Glomerular visceral epithelial cell (primary cell): ENCODE measurements at regions not wholly inside any gene's neighbourhood (a gene's known extent, or its start where the extent isn't known, plus 50 kb on each side); places are given as distances from the start of the nearest gene placed in this dataset.
"Not testable (repeated sequence)": the region's sequence is repeated elsewhere in the genome, so short reads cannot be mapped to it uniquely, and the experiment has no call there.

Source experiments
- DNase-seq: peaks from one replicate; pipeline ENCODE4 v3.0.0-alpha.2; 2016; ENCODE audit errors: extremely low spot score

DNA sequence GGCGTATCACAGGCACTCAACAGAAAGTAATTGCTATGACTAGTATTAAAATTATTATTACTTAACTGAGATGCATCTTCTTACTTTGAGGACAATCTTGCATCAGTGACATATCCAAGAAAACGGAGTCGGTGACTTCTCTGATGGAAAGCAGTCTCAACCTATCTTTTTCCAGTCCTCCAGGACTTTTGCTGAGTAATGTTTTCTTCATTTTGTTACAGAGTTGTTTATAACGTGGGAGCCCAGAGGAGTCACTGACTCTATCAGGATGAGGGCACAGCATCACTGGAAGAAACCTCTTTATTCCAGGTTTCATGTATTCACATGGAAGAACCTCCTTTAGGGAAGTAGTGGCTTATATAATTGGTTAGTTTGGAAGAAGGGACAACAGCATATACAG is 51.5 kb upstream of the MELK start:
- DNase-seq = no peak

DNA sequence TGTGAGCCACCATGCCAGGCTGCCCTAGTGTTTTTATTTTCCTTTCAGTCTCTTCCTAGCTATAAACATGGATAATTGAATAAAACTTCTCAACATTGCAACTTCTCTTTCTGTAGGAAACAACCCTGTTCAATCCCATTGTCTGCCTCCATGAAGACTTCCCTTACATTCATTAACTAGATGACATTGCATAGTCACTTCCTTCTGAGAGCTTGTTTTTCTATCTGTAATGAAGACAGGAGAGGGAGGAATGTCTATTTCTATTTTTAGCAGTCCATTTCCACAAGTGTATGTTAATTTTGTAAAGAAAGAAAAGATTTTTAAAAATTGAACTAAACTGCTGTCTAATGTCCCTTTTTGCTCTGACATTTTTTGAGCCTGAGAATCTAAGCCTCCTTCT is 55.6 kb upstream of the MELK start:
- no peak for DNase-seq

DNA sequence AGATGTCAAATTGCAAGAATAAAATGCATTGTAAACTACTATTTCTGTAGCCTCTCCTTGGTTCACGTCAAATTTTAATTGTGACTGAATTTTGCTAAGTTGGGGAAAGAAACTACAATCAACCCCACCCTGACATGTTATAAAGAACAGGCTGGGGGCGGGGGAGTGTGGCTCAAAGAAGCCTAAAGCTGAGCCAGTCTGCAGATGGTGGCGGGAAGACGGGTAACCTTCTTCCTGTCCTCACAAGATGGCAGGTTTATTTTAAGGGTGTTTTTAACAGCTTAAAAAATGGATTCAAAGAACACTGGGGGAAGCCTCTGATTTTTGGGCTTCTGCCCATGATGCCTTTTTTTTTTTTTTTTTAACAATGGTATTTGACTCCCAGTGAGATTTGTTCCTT is 68.5 kb upstream of the MELK start:
- no peak for DNase-seq

DNA sequence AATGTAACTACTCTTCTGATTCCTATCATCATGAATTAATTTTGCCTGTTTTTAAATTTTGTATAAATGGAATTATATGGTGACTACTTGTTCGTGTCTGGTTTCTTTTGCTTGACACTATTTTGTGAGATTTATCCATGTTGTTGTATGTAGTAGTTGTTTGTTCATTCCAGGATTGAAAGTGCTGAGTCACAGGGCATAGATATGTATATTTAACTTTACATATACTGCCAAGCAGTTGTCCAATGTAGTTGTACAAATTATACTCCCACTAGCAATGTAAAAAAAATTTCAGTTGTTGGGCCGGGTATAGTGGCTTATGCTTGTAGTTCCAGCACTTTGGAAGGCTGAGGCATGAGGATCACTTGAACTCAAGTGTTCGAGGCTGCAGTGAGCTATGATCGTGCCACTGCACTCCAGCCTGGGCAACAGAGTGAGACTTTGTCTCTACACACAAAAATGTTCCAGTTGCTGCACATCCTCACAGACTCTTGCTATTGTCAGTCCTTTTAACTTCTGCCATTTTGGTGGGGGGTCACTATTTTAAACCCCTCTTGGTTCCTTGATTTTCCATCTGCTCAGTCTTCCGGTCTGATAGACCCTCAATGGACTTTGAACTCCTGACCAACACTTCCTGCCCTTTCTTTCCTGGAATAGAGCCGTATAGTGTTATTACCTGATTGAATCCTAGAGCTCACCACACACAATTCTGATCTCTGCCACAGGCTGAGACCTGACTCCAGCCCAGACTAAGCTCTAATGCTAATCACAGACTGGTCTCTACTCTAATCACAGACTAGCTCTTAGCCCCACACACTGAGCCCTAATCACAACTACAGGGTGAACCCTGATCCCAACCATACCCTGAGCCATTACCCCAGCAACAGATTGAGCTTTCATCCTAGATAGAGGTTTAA is 69.3 kb upstream of the MELK start:
- DNase-seq = no peak

DNA sequence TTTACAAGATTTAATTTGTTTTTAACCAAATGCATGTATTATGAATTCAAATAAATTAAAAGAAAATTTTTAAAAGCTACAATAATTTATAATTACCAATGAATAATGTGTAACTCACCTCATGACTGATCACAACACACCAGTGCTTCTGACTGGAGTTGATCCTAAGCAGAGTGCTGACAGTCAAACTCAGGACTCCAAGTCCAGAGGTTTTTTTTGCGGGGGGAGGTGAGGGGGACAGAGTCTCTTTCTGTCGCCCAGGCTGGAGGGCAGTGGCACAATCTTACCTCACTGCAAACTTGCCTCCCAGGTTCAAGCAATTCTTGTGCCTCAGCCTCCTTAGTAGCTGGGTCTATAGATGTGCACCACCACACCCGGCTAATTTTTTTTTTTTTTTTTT is 71.0 kb upstream of the MELK start:
- DNase-seq = no peak

DNA sequence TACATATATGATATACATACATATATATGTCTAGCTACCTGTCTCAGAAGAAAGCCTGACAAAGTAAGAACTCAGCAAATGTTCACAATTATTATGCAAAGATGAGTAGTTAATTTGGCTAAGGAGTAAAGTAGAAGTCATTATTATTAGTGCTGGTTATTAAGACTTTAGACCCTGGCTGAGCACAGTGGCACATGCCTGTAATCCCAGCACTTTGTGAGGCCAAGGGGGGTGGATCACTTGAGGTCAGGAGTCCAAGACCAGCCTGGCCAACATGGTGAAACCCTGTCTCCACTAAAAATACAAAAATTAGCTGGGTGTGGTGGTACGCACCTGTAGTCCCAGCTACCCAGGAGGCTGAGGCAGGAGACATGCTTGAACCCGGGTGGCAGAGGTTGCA is 71.8 kb upstream of the MELK start:
- not testable (repeated sequence) for DNase-seq

DNA sequence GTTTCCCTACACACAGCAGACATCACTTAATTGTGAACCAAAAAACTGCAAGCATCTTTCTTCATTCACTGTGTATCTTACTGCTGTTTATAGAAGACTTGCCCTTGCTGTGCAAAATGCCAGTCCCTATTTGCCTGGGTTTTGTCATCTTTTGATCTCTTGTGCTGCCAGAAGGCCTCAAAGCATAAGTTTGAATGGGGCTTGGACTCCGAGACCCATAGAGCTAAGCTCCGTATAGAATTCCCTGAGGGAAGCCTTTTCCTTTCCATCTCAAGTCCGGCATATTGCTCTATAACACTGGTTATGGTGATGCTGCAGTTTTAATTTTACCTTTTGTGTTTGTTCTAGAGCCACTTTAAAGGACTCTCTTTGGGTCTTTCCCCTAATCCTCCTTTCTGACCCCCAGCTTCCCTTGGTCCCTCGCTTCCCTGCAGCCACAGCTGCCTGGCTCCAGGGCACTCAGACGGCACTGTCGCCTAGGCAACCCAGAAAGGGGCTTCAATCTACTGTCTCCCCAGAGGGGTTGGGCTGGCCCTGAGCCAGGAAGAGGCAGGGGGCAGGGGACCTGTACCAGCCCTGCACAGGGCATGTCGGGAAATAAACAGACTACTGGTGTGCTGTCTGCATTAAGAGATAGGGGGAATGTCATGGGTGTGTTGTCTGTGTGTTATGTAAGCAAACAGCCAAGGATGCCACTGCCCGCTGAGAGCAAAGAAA is 73.4 kb upstream of the MELK start:
- no peak for DNase-seq

DNA sequence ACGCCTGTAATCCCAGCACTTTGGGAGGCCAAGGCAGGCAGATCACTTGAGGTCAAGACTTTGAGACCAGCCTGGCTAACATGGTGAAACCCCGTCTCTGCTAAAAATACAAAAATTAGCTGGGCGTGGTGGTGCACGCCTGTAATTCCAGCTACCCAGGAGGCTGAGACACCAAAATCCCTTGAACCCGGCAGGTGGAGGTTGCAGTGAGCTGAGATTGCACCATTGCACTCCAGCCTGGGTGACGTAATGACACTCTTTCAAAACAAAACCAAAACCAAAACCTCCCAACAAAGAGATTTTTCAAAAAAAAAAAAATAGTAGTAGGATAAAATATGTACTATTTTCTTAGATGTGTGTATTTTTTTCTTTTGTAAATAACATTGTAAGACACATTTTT is 79.1 kb upstream of the MELK start:
- DNase-seq = not testable (repeated sequence)

DNA sequence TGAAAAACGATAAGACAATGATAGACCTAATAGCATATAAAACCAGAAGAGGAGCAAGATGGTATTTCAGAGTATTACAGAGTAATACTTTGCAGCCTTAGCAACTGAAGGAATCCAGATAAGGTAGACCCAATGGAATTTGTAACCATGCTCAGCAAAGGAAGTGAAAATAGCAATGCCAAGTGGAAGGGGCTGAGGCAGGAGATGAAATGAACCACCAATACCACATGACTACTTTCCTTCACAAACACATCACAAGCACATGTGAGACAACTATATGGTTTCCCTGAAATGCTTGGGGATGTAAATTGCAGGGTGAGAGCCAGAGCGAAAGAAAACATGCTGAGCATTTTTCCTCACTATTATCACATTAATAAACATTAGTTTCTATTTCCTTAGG is 79.8 kb upstream of the MELK start:
- no peak for DNase-seq

DNA sequence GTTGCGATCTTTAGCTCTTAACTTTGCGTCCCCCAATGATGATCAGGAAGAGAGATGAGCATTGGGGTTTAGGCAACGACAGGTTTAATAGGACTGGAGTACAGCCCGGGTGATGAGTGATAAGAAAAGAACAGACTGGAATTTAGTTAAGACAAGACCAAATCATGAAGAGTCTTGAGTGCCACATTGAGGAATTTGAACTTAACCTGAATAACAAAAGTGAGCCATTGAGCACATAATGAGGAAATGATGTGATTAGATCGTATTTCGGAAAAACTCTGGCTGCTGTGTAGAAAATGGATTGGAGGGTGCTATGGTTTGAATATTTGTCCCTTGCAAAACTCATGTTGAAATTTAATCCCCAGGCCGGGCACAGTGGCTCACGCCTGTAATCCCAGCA is 83.2 kb upstream of the MELK start:
- no peak for DNase-seq

DNA sequence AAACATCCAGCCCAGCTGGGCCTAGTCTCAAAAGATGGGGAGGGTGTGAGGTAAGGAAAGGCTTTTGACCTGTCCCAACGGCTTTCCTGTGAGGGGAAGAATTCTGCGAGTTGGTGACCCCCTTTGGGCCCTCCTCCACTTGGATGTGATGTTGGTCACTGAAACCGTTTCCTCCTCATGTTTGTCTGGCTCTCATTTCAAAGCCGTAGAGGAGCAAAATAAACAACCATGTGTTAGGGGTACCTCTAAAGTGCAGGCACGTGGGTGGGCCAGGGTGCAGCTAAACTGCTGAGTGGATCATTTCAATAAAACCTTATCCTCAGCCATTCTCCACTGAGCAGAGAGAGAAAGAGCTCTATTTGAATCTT is 84.3 kb upstream of the MELK start:
- peak; percentile 7 for DNase-seq

DNA sequence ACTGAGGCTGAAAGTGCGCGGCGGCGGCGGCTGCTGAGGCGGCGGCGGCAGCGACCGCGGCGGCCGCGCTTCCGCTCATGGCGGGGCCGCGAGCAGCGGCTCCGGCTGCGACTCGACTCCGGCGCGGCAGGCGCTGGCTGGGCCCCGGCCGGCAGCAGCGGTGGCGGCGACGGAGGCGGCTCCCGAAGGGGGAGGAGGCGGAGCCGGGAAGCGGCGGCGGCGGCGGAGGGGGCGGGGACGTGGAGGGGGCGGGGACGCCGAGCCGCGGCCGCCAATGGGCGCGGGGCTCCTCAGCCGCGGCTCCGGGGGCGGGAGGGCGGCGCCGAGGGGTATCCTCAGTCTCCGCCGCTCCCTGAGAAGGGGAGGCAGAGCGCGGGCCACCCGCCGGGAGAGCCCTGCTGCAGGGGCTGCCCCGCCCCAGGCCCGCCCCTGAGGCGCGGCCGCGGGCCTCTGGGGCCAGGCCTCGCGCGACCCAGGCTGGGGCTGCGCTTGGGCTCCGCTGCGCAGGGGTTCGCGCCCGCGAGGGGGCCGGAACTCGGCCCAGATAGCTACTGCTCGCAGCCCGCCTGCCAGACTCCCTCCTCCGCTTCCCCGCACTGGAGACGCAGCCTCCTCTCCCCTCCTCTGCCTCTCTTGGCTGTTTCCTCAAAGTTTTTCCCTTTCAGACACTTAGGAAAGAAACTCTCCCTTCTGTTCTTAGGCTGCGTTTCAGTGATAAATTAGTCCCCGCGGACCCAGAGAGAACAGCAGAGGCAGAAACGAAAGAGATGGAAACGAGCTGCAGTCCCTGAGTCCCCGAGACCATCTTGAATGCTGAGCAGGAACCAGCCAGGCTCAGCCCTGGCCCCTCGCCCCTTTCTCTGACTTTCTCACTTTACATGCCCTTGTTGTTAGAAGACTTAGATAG is 85.0 kb upstream of the MELK start:
- DNase-seq = peak; percentile 97

DNA sequence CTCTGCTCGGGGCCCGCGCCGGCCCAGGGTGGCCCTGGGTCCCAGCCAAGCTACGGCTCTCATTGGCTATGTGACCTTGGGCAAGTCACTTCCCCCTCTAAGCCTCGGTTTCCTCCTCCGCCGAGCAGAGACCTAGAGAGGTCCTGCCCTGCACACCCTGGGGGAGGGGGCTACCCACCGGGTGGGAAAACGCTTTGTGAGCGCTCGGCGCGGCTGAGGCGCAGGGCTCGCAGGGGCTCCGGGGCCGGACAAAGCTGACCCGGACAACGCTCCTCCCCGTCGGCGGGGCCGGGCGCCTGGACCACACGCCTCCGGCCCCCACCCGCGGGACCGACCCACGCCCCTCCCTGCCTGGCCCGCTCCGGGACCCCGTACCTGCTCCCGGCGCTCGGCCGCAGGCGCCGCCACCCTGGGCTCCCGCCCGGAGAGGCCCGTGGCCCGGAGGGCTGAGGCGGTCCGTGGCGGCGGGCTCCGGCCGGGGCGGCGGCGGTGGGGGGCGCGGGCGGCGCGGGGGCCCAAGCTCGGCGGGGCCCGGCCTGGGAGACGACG is 85.7 kb upstream of the MELK start:
- peak; percentile 49 for DNase-seq

DNA sequence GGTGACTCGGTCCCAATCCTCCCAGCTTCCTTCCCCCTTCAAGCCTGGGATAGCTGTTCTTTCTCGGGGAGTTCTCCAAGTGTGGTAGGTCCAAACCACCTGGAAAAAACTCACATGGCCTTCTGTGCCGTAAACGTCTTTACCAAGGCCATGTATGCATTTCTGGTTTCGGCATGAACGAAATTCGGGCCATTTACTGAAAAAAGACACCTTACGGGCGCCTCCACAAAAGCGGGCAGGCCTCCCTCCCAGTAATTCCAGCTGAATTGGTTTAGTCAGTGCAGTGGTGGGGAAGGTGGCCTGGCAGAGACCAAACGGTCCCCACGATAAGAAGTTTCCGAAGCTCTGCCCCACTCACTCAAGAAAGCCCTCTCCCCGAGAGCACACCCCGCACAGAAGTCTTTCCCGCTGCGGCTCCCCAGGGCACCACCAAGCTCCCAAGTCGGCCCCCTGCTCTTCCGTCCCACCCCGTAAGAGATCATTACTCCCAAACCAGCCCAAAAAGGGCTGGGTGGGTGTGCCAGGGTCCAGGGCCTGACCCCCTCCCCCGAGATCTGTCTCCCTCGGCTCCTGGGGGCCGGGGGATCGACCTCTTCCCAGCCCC is 86.3 kb upstream of the MELK start:
- DNase-seq = peak; percentile 28

DNA sequence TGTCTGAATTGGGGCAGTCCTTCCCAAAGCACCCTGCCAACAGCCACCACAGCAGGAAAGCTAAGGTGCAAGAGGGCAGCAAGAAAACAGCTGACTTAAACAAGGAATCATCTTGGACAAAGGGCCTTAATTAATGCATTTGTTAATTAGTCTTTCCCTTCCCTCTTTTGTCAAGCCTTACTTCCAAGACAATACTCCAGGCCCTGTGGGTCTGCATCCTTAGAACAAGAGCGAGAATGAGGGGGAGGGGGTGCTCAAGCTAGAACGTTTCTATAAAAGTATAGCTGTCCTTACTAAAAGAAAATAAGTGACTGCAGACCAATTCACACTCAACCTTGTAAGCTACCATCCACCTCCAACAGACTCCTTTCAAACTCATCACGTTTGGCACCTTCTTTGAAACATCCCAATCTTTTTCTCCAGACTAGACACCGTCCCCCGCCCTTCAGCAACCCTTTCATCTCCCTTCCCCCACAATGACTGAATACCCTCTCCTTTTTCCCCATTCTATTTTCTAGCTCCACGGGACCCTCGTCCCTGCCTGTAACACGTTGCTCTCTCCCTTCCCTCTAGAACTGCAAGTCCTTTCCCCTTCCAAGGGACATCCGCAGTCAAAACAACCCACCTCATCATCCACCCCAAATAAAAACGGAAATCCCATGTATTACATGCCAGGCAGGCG is 85.7 kb upstream of the RNF38 start:
- no peak for DNase-seq

DNA sequence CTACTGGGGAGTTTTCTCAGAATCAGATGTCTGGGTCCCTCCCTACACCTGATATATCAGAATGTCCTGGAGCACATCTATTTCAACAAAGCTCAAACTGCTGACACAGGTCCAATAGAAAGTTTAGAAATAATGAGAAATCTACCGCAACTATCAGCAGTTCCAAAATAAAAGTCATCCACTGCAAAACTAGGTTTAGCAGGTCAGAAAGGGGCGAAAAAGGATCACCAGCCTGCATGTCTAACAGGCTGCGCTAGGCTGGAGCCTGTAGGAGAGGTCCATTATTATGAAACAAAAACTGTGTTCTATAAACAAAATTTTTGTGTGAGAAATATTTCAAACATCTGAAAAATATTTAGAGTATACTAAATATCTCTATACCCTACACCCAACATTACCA is 84.1 kb upstream of the RNF38 start:
- DNase-seq = no peak

DNA sequence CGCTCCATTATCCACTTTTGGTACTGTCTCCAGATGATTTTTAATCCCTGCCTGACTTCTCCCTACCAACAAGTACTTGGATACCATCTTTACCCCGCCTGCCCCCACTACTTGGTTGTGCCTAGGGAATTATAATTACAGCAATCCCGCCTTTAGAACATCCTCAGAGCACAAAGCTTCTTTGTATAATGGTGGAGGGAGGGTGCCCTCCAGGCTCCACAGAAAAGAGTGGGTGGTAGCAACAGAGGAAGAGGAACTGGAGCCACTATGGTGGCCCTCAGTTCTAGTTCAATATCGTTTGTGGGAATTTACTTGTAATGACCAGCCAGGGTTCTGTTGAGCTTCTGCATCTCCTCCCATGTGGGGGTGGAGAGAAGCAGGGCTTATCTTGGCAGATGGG is 79.0 kb upstream of the RNF38 start:
- no peak for DNase-seq

DNA sequence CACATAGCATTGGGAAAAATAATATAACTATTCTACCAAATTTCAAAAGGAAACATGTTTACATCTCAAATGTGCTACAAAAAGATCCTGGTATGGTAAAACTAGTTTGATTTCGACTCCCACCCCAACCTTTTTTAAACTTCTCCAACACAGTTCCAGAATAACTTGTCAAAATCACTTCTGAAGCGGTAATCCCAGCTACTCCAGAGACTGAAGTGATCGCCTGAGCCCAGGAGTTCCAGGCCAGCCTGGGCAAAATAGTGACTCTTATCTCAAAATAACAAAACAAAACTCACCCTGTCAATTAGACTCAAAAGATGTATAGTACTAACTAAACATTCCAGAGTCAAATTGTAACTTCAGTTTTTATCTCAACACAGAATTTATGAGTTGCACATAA is 71.3 kb upstream of the RNF38 start:
- DNase-seq = no peak

DNA sequence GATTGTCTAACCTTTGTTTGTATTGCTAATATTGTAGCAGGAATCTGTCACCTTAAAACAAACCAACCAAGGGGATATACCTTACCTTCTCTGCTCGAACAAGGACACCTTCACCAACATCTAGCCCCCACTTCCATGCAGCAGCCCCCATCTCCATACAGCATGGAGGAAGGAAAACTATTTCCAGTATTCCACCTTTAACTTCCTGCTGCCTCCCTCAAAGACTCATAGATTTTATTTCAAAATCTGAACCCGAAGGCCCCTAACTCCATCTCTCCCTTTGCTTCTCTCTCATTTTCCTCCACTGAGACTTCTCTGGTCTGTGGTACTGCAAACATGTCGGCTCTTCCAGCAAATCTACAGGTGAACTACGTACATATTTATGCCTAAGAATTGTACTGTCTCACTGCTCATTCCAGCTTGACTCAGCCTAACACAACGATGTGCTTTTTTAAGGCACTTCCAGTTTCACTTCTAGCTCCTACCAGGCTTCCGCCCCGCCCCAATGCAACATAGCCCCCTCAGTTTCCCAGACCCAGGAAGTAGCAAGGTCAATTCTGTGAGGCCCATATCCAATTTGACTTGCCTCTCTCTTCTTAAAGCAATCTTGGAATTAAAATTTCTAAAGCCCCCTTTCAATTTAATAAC is 70.7 kb upstream of the RNF38 start:
- DNase-seq = peak; percentile 65

DNA sequence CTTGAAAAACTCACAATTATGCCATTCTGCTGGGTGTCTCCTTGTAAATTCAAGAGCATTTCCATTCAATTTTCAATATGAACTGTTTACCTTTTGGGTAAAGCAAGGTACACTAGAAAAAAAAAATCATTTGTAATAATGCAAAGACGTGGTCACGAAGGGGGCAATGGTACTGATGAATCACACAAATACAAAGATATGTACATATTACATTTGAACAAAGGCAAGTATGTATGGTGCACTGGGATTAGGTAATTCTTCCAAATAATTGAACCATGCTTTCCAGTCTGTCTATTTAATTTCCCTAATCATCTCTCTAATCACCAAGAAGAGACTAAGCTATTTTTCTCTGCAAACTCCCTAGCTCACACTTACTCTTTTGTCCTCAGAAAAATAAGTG is 63.4 kb upstream of the RNF38 start:
- no peak for DNase-seq

DNA sequence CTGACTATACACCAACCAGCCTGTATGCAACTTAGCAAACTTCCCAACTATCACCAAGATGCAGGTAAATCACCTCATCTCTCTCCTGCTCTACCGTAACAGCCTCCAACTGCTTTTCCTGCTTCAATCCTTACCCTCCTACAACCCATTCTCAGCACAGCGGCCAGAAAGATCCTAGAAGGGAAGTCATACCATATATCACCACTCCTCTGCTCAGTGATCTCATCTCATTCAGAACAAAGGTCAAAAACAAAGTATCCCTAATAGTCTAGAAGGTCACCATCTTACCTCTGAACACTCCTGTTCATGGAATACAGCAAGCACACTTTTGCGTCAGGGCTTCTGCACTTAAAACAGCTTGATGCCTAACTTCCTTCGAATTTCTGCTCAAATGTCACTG is 62.2 kb upstream of the RNF38 start:
- DNase-seq = no peak
